GM10248 (cell line): ENCODE measurements at regions not wholly inside any gene's neighbourhood (a gene's known extent, or its start where the extent isn't known, plus 50 kb on each side); places are given as distances from the start of the nearest gene placed in this dataset.

Experiments
- CTCF ChIA-PET: fragments of 300-600 bp; sonication (Branson Sonifier 250); formaldehyde crosslinking; extraction: SDS; loops from one replicate; lab custom pipeline; 2021; ENCODE audit warnings: antibody characterized with exemption; lab: Yijun Ruan, JAX
- POLR2A ChIA-PET: fragments of 350-650 bp; sonication (Branson Sonifier 250); formaldehyde crosslinking; extraction: SDS; loops from one replicate; lab custom pipeline; 2020; ENCODE audit warnings: antibody characterized with exemption; lab: Yijun Ruan, JAX
- DNase-seq: peaks from one replicate; pipeline ENCODE4 v3.0.0; 2012; ENCODE audit errors: extremely low spot score
- TF ChIP-seq, protein P1 (sequence below): IDR thresholded peaks from 2 replicates; pipeline ENCODE4 v1.5.1; 2012; ENCODE audit warnings: mild to moderate bottlenecking, low read depth; ENCODE audit errors: extremely low read depth, missing control alignments, control extremely low read depth

DNA sequence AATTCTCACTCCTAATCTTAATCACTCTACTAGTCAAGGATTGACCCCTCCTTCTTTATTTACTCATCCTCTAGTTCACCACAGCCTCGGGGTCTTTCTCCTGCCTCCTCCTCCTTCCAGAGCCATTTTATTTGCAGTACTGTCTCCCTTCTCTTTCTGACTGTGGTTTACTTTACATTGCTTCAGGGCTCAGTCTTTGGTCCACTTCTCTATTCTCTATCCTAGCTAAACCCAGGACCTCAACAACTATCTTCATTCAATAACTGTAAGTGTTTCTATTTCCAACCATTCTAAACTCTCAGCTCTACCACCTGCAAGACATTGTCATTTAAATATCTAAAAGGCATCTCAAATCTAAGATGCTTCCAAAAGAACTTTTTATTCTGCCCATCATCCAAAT lies 493.8 kb downstream of the TTLL7 start:
- POLR2A ChIA-PET = no interaction called here
- TF ChIP-seq, protein P1, sequence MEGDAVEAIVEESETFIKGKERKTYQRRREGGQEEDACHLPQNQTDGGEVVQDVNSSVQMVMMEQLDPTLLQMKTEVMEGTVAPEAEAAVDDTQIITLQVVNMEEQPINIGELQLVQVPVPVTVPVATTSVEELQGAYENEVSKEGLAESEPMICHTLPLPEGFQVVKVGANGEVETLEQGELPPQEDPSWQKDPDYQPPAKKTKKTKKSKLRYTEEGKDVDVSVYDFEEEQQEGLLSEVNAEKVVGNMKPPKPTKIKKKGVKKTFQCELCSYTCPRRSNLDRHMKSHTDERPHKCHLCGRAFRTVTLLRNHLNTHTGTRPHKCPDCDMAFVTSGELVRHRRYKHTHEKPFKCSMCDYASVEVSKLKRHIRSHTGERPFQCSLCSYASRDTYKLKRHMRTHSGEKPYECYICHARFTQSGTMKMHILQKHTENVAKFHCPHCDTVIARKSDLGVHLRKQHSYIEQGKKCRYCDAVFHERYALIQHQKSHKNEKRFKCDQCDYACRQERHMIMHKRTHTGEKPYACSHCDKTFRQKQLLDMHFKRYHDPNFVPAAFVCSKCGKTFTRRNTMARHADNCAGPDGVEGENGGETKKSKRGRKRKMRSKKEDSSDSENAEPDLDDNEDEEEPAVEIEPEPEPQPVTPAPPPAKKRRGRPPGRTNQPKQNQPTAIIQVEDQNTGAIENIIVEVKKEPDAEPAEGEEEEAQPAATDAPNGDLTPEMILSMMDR = no peak
- no peak for DNase-seq
- CTCF ChIA-PET = no interaction called here

DNA sequence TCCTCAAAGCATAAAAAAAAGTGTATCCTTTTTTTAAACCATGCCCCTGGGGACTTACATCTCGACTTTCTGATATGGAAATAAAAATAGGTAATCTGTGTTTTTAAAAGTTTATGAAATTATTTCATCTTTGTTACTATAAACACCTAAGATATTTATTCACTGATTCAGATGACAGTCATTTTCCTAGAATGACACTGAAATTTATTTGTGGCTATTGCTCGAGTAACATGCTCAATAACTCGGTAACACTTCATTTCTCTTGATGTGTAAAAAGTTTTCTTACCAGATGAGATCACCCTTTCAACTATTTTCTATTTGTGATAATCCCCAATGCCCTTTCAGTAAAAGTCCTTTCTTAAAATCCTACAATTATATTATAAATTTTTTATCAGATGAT lies 495.8 kb downstream of the TTLL7 start:
- POLR2A ChIA-PET = no interaction called here
- TF ChIP-seq, protein P1 = no peak
- DNase-seq = no peak
- CTCF ChIA-PET = no interaction called here

DNA sequence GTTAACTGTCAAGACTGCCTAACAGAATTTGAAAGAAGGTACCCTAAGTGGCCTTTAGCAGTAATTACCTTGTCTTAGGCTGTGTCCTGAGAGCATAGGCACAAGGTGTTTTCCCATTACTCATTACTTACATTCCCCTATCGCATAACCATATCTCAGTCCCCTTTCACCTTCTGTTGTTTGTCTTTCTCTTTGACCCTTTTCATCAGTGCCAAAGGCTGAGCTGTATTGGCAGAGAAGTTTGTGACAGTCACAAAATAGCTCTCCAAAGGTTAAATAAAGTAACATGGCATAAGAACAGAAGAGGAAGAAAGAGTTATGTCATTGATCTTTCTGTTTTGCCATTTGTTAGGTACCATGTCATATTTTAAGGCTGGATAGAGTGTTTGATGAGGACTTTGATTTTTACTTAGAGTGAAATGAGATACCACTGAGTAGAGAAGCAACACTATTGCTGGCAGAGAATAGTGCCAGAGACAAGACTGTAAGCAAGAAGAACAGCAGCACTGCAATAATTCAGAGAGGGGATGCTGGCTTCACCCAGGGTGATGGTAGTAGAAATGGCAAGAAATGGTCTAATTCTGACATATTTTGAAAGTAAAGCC lies 497.8 kb downstream of the TTLL7 start:
- DNase-seq = peak; percentile 21

DNA sequence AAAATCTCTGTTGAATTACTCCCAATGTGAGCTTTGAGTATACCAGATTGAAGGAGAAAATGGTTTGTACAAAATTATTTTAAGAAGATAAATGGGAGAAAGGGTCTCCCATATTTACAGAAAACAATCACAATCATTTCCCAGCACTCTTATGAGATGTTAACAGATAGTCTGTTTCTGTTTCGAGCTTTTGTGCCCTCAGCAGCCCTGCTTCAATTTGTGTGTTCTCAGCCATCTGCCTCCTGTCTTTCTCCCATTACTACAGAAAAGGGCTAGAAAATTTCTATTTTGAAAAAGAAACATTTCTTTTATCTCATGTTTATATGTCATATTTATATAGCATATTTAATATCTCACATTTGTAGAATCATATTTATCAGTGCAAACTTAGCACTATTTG lies 498.4 kb downstream of the TTLL7 start:
- CTCF ChIA-PET = no interaction called here
- POLR2A ChIA-PET = no interaction called here
- TF ChIP-seq, protein P1 = no peak
- no peak for DNase-seq

More for the DNA sequence above, 497.8 kb downstream of the TTLL7 start:
- ChIA-PET CTCF (no interaction called here), POLR2A (no interaction called here)
- TF ChIP-seq, protein P1 = no peak

DNA sequence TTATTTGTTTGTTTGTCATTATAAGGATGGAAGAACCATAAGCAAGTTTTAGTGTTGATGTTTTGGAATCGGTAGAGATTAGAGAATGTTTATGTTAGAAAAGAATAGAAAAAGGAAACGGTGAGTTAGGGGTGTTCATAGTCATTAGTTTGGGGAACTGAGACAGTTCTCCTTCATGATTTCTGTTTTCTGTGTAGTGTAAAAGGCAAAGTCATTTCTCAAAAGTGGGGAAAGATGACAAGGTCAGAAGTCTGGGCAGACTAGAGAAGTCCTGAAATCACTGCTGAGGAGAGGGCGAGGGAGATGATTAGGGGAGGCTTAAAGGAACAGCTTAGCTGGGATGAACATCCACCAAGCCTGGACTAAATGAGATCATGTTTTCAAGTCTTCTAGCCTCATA lies 498.9 kb downstream of the TTLL7 start:
- TF ChIP-seq, protein P1 = no peak
- ChIA-PET POLR2A (no interaction called here), CTCF (interaction anchor here (1.0 kb wide), 1 partner anchor 8 kb away, joined by 3 read pairs; no protein-coding TSS in a partner anchor)
- peak; percentile 5 for DNase-seq

DNA sequence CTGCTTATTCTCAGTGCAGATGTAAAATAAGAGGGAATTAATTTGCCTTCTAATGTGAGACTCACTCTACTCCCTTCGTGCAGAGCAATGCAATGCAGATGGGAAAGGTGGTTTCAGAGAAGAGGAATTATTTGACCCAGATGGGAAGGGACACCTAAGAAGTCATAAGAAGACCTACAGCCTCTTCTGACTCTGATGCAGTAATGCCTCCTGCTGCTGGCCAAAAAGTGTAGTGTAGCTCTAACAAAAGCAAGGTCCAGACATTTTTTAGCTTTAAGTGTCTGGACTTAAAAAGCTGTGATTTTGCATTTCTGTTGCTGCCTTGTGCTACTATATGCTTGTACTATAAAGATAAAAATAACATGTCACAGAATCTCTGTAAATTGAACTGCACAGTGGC lies 501.4 kb downstream of the TTLL7 start:
- TF ChIP-seq, protein P1 = peak; percentile 34
- DNase-seq = no peak
- ChIA-PET CTCF (interaction anchor here (0.6 to 1.6 kb wide), 4 partner anchors 10 to 22 kb away, joined by 3 to 7 read pairs (median 3); no protein-coding TSS in a partner anchor), POLR2A (no interaction called here)
